HEK293 (cell line): ENCODE measurements at regions not wholly inside any gene's neighbourhood (a gene's known extent, or its start where the extent isn't known, plus 50 kb on each side); places are given as distances from the start of the nearest gene placed in this dataset.

ENCODE experiments used
- FEZF1 ChIP-seq: fragments of 450-650 bp; formaldehyde crosslinking; IDR thresholded peaks from 2 replicates; pipeline ENCODE4 v1.5.1; 2016; ENCODE audit warnings: missing biosample characterization, missing genetic modification characterization
- GLIS1 ChIP-seq: fragments of 450-650 bp; formaldehyde crosslinking; IDR thresholded peaks from 2 replicates; pipeline ENCODE4 v1.5.1; 2016; ENCODE audit warnings: missing biosample characterization, missing genetic modification characterization
- GLIS2 ChIP-seq: fragments of 450-650 bp; formaldehyde crosslinking; IDR thresholded peaks from 2 replicates; pipeline ENCODE4 v1.5.1; 2016; ENCODE audit warnings: missing biosample characterization, missing genetic modification characterization
- IKZF3 ChIP-seq: fragments of 450-650 bp; IDR thresholded peaks from 2 replicates; pipeline ENCODE4 v1.5.0; 2018; ENCODE audit warnings: missing biosample characterization, mild to moderate bottlenecking, missing genetic modification characterization, moderate library complexity
- KLF10 ChIP-seq: fragments of 450-650 bp; IDR thresholded peaks from 2 replicates; pipeline ENCODE4 v1.5.1; 2018; ENCODE audit warnings: missing biosample characterization, mild to moderate bottlenecking, missing genetic modification characterization
- SP7 ChIP-seq: fragments of 450-650 bp; formaldehyde crosslinking; IDR thresholded peaks from 2 replicates; pipeline ENCODE4 v1.5.1; 2016; ENCODE audit warnings: missing biosample characterization, missing genetic modification characterization
- TRIM28 ChIP-seq: IDR thresholded peaks from 2 replicates; pipeline ENCODE4 v1.6.1; 2011; ENCODE audit warnings: low read length, control low read depth, borderline replicate concordance
- ZFP3 ChIP-seq: fragments of 450-650 bp; formaldehyde crosslinking; IDR thresholded peaks from 2 replicates; pipeline ENCODE4 v1.5.1; 2016; ENCODE audit warnings: low read depth, missing biosample characterization, missing genetic modification characterization
- ZFP37 ChIP-seq: fragments of 450-650 bp; formaldehyde crosslinking; IDR thresholded peaks from 2 replicates; pipeline ENCODE4 v1.5.1; 2016; ENCODE audit warnings: missing biosample characterization, missing genetic modification characterization
- ZNF112 ChIP-seq: fragments of 450-650 bp; formaldehyde crosslinking; IDR thresholded peaks from 2 replicates; pipeline ENCODE4 v1.5.0; 2017; ENCODE audit warnings: missing biosample characterization, missing genetic modification characterization
- ZNF133 ChIP-seq: fragments of 450-650 bp; formaldehyde crosslinking; IDR thresholded peaks from 2 replicates; pipeline ENCODE4 v1.5.1; 2016; ENCODE audit warnings: missing biosample characterization, missing genetic modification characterization
- ZNF24 ChIP-seq: fragments of 450-650 bp; formaldehyde crosslinking; IDR thresholded peaks from 2 replicates; pipeline ENCODE4 v1.5.1; 2016; ENCODE audit warnings: missing biosample characterization, missing genetic modification characterization
- ZNF366 ChIP-seq: fragments of 450-650 bp; formaldehyde crosslinking; conservative IDR thresholded peaks from 2 replicates; pipeline ENCODE4 v1.5.1; 2016; ENCODE audit warnings: missing biosample characterization, missing genetic modification characterization
- ZNF391 ChIP-seq: fragments of 450-650 bp; formaldehyde crosslinking; IDR thresholded peaks from 2 replicates; pipeline ENCODE4 v1.5.1; 2016; ENCODE audit warnings: low read depth, missing biosample characterization, missing genetic modification characterization, borderline replicate concordance
- ZNF433 ChIP-seq: fragments of 450-650 bp; formaldehyde crosslinking; IDR thresholded peaks from 2 replicates; pipeline ENCODE4 v1.5.1; 2016; ENCODE audit warnings: missing biosample characterization, missing genetic modification characterization, low read depth
- ZNF549 ChIP-seq: fragments of 450-650 bp; IDR thresholded peaks from 2 replicates; pipeline ENCODE4 v1.5.1; 2018; ENCODE audit warnings: missing biosample characterization, missing genetic modification characterization, mild to moderate bottlenecking, inconsistent platforms, moderate library complexity
- ZNF571 ChIP-seq: fragments of 450-650 bp; formaldehyde crosslinking; IDR thresholded peaks from 2 replicates; pipeline ENCODE4 v1.5.0; 2017; ENCODE audit warnings: missing biosample characterization, missing genetic modification characterization
- ZNF624 ChIP-seq: fragments of 450-650 bp; formaldehyde crosslinking; IDR thresholded peaks from 2 replicates; pipeline ENCODE4 v1.5.1; 2017; ENCODE audit warnings: missing biosample characterization, missing genetic modification characterization
- ZNF629 ChIP-seq: fragments of 450-650 bp; formaldehyde crosslinking; IDR thresholded peaks from 2 replicates; pipeline ENCODE4 v1.5.1; 2017; ENCODE audit warnings: missing biosample characterization, missing genetic modification characterization
- ZNF660 ChIP-seq: fragments of 450-650 bp; IDR thresholded peaks from 2 replicates; pipeline ENCODE4 v1.5.1; 2018; ENCODE audit warnings: missing biosample characterization, mild to moderate bottlenecking, missing genetic modification characterization
- TF ChIP-seq, protein P1 (sequence below): fragments of 450-650 bp; formaldehyde crosslinking; IDR thresholded peaks from 2 replicates; pipeline ENCODE4 v1.5.1; 2016; ENCODE audit warnings: missing biosample characterization, missing genetic modification characterization
- TF ChIP-seq, protein P2 (sequence below): fragments of 450-650 bp; formaldehyde crosslinking; IDR thresholded peaks from 2 replicates; pipeline ENCODE4 v1.5.1; 2016; ENCODE audit warnings: missing biosample characterization, missing genetic modification characterization, borderline replicate concordance
- TF ChIP-seq, protein P3 (sequence below): fragments of 450-650 bp; formaldehyde crosslinking; IDR thresholded peaks from 2 replicates; pipeline ENCODE4; 2016; ENCODE audit warnings: missing biosample characterization, missing genetic modification characterization
- TF ChIP-seq, protein P4 (sequence below): fragments of 450-650 bp; formaldehyde crosslinking; IDR thresholded peaks from 2 replicates; pipeline ENCODE4 v1.5.1; 2016; ENCODE audit warnings: missing biosample characterization, missing genetic modification characterization
- TF ChIP-seq, protein P5 (sequence below): fragments of 450-650 bp; formaldehyde crosslinking; conservative IDR thresholded peaks from 2 replicates; pipeline ENCODE4 v1.5.1; 2016; ENCODE audit warnings: low read depth, missing biosample characterization, missing genetic modification characterization

DNA sequence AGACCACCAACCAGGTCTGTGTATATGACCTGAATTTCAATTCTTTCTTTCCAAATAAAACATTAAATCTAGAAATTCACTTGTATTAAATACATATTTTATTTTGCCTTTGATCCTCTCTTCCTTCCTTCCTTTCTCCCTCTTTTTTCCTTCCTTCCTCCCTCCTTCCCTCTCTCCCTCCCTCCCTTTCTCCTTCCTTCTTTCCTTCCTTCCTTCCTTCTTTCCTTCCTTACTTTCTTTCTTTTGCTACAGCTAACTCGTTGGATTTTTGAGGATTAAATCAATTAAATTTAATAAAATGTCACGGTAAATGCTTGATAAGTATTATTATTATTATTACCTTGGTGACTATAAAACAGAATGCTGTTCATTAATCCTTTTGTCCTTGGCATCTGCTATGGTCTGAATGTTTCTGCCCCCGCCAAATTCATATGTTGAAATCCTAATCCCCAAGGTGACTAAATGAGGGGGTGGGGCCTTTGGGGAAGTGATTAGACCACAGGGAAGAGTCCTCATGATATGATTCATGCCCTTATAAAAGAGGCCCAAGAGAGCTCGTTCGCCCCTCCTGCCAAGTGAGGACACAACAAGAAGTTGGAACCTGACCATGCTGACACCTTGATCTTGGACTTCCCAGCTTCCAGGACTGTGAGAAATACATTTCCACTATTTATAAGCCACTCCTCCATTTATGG is 67.6 kb upstream of the BTBD3 start (continued):
- TF ChIP-seq FEZF1 (tag by site-specific recombination) = no peak
- no peak for TF ChIP-seq ZNF624 (tag by site-specific recombination)
- TF ChIP-seq ZNF391 (tag by site-specific recombination) = no peak
- TF ChIP-seq, protein P1, sequence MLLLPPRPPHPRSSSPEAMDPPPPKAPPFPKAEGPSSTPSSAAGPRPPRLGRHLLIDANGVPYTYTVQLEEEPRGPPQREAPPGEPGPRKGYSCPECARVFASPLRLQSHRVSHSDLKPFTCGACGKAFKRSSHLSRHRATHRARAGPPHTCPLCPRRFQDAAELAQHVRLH = no peak
- TF ChIP-seq, protein P2, sequence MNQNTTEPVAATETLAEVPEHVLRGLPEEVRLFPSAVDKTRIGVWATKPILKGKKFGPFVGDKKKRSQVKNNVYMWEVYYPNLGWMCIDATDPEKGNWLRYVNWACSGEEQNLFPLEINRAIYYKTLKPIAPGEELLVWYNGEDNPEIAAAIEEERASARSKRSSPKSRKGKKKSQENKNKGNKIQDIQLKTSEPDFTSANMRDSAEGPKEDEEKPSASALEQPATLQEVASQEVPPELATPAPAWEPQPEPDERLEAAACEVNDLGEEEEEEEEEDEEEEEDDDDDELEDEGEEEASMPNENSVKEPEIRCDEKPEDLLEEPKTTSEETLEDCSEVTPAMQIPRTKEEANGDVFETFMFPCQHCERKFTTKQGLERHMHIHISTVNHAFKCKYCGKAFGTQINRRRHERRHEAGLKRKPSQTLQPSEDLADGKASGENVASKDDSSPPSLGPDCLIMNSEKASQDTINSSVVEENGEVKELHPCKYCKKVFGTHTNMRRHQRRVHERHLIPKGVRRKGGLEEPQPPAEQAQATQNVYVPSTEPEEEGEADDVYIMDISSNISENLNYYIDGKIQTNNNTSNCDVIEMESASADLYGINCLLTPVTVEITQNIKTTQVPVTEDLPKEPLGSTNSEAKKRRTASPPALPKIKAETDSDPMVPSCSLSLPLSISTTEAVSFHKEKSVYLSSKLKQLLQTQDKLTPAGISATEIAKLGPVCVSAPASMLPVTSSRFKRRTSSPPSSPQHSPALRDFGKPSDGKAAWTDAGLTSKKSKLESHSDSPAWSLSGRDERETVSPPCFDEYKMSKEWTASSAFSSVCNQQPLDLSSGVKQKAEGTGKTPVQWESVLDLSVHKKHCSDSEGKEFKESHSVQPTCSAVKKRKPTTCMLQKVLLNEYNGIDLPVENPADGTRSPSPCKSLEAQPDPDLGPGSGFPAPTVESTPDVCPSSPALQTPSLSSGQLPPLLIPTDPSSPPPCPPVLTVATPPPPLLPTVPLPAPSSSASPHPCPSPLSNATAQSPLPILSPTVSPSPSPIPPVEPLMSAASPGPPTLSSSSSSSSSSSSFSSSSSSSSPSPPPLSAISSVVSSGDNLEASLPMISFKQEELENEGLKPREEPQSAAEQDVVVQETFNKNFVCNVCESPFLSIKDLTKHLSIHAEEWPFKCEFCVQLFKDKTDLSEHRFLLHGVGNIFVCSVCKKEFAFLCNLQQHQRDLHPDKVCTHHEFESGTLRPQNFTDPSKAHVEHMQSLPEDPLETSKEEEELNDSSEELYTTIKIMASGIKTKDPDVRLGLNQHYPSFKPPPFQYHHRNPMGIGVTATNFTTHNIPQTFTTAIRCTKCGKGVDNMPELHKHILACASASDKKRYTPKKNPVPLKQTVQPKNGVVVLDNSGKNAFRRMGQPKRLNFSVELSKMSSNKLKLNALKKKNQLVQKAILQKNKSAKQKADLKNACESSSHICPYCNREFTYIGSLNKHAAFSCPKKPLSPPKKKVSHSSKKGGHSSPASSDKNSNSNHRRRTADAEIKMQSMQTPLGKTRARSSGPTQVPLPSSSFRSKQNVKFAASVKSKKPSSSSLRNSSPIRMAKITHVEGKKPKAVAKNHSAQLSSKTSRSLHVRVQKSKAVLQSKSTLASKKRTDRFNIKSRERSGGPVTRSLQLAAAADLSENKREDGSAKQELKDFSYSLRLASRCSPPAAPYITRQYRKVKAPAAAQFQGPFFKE (tag by site-specific recombination) = no peak
- 0 out of 2 replicates have a peak, but pooled peaks have one; percentile 26 for TF ChIP-seq IKZF3 (tag by site-specific recombination)
- TF ChIP-seq, protein P3, sequence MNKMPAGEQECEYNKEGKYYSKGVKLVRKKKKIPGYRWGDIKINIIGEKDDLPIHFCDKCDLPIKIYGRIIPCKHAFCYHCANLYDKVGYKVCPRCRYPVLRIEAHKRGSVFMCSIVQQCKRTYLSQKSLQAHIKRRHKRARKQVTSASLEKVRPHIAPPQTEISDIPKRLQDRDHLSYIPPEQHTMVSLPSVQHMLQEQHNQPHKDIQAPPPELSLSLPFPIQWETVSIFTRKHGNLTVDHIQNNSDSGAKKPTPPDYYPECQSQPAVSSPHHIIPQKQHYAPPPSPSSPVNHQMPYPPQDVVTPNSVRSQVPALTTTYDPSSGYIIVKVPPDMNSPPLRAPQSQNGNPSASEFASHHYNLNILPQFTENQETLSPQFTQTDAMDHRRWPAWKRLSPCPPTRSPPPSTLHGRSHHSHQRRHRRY = no peak
- TF ChIP-seq GLIS2 (tag by site-specific recombination) = no peak; the same call in 1 of the 2 replicates
- TF ChIP-seq KLF10 (tag by site-specific recombination) = peak; percentile 53; the same call in 1 of the 2 replicates
- peak; percentile 97 for TF ChIP-seq ZNF366 (tag by site-specific recombination)
- TF ChIP-seq, protein P4, sequence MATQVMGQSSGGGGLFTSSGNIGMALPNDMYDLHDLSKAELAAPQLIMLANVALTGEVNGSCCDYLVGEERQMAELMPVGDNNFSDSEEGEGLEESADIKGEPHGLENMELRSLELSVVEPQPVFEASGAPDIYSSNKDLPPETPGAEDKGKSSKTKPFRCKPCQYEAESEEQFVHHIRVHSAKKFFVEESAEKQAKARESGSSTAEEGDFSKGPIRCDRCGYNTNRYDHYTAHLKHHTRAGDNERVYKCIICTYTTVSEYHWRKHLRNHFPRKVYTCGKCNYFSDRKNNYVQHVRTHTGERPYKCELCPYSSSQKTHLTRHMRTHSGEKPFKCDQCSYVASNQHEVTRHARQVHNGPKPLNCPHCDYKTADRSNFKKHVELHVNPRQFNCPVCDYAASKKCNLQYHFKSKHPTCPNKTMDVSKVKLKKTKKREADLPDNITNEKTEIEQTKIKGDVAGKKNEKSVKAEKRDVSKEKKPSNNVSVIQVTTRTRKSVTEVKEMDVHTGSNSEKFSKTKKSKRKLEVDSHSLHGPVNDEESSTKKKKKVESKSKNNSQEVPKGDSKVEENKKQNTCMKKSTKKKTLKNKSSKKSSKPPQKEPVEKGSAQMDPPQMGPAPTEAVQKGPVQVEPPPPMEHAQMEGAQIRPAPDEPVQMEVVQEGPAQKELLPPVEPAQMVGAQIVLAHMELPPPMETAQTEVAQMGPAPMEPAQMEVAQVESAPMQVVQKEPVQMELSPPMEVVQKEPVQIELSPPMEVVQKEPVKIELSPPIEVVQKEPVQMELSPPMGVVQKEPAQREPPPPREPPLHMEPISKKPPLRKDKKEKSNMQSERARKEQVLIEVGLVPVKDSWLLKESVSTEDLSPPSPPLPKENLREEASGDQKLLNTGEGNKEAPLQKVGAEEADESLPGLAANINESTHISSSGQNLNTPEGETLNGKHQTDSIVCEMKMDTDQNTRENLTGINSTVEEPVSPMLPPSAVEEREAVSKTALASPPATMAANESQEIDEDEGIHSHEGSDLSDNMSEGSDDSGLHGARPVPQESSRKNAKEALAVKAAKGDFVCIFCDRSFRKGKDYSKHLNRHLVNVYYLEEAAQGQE (tag by site-specific recombination) = no peak
- TF ChIP-seq ZNF660 (tag by site-specific recombination) = no peak
- TF ChIP-seq ZNF629 = peak; percentile 25; the same call in 1 of the 2 replicates
- TF ChIP-seq ZNF133 (tag by site-specific recombination) = no peak
- peak; percentile 50 for TF ChIP-seq SP7 (tag by site-specific recombination)
- TF ChIP-seq ZNF24 (tag by site-specific recombination) = peak; percentile 56; the same call in 1 of the 2 replicates
- no peak for TF ChIP-seq ZNF571 (tag by site-specific recombination)
- no peak for TF ChIP-seq ZNF549 (tag by site-specific recombination)
- TF ChIP-seq ZNF112 = no peak
- TF ChIP-seq ZFP3 (tag by site-specific recombination) = no peak
- TF ChIP-seq TRIM28 = no peak
- TF ChIP-seq GLIS1 (tag by site-specific recombination) = peak; percentile 80
- TF ChIP-seq ZNF433 (tag by site-specific recombination) = no peak
- TF ChIP-seq ZFP37 (tag by site-specific recombination) = no peak
- TF ChIP-seq, protein P5, sequence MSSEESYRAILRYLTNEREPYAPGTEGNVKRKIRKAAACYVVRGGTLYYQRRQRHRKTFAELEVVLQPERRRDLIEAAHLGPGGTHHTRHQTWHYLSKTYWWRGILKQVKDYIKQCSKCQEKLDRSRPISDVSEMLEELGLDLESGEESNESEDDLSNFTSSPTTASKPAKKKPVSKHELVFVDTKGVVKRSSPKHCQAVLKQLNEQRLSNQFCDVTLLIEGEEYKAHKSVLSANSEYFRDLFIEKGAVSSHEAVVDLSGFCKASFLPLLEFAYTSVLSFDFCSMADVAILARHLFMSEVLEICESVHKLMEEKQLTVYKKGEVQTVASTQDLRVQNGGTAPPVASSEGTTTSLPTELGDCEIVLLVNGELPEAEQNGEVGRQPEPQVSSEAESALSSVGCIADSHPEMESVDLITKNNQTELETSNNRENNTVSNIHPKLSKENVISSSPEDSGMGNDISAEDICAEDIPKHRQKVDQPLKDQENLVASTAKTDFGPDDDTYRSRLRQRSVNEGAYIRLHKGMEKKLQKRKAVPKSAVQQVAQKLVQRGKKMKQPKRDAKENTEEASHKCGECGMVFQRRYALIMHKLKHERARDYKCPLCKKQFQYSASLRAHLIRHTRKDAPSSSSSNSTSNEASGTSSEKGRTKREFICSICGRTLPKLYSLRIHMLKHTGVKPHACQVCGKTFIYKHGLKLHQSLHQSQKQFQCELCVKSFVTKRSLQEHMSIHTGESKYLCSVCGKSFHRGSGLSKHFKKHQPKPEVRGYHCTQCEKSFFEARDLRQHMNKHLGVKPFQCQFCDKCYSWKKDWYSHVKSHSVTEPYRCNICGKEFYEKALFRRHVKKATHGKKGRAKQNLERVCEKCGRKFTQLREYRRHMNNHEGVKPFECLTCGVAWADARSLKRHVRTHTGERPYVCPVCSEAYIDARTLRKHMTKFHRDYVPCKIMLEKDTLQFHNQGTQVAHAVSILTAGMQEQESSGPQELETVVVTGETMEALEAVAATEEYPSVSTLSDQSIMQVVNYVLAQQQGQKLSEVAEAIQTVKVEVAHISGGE (tag by site-specific recombination) = no peak
